ENCODE measurements at regions not wholly inside any gene's neighbourhood (a gene's known extent, or its start where the extent isn't known, plus 50 kb on each side); places are given as distances from the start of the nearest gene placed in this dataset.

GRCh38 chr4:119795986-119796578 is 167.5 kb upstream of the PDE5A start:
- TF ChIP-seq CTCF (conservative IDR thresholded peaks at IDR 0.05; ENCODE audit: low read length) (no peak), EZH2phosphoT487 (IDR thresholded peaks at IDR 0.05; ENCODE audit: borderline replicate concordance, low read depth, low read length) (no peak)

Measured in OCI-LY7 (cell line).